SIG-M5 treated with dmso at 0.1 percent for 504 hours (cell line): ENCODE measurements at regions not wholly inside any gene's neighbourhood (a gene's known extent, or its start where the extent isn't known, plus 50 kb on each side); places are given as distances from the start of the nearest gene placed in this dataset.
"Not testable (repeated sequence)": the region's sequence is repeated elsewhere in the genome, so short reads cannot be mapped to it uniquely, and the experiment has no call there.

Experiments
- DNase-seq: peaks from one replicate; lab custom pipeline; 2025; ENCODE audit not compliant: unreplicated experiment; lab: John Stamatoyannopoulos, UW

DNA sequence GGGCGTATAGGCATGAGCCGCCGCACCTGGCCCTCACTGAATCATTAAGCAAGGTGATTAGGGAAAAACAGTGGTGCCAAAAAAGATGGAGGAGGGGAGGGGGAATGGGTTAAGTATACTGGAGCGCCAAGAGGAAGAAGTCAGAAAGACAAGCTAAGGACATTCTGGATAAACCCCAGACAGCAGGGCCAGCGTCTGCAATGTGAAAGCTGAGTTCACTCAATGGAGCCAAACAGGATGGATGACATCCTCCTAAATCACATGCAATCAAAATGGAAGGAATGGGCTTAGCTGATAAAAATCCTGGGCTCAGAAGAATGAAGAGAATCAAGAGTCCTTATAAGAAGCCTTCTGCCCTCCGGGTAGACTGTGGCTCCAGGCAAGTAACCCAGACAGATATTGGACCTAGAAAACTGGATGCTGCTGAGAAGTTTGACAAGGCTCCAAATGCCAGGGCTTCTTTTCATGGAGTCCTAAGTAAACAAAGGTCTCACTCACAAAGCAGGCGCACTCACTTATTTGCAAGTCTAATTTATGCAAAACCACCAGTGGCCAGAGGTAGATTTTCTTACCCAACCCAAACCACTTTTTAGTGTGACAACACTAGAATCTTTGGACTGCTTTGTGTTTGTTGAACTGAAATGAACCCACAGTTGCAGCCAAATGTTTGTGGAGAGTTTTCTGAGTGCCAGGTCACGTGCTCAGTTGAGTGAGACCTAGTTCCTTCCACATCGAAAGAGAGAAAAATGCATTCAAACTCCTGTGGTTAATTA, 519.1 kb upstream of the AUTS2 start:
- no peak for DNase-seq

DNA sequence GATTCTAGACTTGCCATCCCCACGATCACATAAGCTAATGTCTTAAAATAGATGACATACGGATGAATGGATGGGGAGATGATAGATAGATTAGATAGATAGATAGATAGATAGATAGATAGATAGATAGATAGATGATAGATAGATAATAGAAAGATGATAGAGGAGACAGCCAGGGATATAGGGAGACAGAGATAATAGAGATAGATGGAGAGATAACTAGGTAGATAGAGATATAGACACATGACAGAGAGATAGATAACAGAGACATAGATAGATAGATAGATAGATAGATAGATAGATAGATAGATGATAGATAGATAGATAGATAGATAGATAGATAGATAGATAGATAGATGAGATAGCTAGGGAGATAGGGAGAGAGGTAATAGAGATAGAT, 511.0 kb upstream of the AUTS2 start:
- not testable (repeated sequence) for DNase-seq

DNA sequence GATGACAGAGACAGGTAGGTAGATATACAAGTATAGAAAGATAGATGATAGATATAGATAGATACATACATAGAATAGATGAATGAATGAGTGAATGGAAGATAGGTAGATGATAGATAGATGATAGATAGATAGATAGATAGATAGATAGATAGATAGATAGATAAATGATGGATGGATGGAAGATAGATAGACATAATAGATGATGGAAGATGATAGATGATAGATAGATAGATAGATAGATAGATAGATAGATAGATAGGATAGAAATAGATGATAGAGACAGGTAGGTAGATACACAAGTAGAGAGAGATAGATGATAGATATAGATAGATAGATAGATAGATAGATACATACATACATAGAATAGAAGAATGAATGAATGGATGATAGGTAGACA, 510.1 kb upstream of the AUTS2 start:
- DNase-seq, result no peak

DNA sequence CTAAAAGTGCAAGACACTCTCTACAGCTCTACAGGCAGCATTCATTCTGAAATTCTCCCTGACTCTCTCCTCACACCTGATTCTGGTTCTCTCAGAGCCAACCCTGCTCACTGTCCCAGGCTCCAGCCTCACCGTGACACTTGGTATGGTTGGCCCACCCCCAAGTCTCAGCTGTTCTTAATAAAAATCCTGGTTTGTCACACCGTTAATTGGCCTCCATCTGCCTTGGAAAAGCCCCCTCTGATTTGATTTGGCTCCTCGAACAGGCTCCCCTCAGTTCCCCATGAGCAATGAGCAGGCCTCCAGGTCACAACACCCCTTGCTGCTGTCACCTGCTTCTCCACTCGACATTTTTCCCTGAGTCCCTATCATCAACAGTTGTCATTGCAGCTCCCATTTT, 507.3 kb upstream of the AUTS2 start:
- DNase-seq, result no peak

DNA sequence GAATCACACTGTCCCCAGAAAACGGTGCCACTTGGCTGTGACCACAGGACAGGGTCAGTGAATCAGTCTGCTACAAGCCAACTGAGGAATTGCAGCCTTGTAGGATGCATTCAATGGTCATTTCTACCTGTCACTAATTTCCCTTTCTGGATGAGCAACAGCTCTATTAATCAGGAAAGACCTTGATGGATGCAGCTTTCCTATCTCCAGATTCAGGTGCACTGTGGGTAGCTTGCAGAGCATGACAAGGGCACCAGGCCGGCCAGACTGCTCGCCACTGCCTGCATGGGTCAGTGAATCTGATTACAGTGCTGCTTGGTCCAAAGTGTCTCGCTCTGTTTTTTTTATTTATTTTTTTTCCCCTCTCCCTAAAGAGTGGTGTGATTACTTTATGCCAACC, 506.8 kb upstream of the AUTS2 start:
- no peak for DNase-seq

DNA sequence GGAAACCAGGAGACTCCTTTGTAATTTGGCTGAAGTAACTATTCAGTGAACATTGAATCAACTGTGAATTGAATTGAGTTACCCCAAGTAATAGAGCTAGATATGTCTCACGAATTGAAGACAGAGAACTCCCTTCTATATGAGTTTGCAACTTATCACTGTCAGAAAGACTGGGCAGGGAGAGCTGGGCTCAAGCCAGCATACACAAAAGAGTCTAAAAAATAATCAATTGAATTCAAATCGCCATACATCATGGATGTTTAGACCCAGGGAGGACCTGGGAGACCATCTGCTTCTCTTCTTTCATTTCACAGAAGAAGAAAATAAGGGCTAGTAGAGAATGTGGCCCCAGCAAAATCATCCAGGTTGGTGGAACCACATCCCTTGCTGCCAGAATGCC, 503.1 kb upstream of the AUTS2 start:
- no peak for DNase-seq

DNA sequence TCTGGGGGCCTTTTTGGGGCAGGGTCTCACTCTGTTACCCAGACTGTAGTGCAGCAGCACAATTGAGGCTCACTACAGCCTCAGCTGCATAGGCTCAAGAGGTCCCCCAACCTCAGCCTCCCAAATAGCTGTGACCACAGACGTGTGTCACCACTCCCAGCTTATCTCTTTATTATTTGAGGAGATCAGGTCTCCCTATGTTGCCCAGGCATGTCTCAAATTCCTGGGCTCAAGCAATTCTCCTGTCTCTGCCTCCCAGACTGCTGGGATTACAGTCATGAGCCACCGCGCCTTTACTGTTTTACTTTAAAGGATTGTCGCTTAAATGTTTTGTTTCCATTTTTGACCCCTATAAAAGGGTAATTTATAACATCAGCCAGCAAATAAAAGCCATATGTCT, 502.6 kb upstream of the AUTS2 start:
- DNase-seq, result no peak

DNA sequence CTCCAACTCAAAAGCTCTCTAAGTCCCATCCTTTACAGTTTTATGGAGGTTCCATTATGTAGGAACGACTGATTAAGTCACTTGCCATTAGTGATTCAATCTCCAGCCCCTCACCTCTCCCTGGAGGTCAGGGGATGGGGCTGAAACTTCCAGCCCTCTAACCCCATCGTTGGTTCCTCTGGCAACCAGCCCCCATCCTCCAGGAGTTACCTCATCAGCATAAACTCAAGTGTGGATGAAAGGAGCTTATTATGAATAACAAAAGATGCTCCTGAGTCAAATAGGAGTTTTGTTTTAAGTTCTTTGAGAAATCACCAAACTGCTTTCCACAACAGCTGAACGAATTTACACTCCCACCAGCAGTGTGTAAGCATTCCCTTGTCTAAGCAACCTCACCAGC, 494.3 kb upstream of the AUTS2 start:
- DNase-seq, result no peak

DNA sequence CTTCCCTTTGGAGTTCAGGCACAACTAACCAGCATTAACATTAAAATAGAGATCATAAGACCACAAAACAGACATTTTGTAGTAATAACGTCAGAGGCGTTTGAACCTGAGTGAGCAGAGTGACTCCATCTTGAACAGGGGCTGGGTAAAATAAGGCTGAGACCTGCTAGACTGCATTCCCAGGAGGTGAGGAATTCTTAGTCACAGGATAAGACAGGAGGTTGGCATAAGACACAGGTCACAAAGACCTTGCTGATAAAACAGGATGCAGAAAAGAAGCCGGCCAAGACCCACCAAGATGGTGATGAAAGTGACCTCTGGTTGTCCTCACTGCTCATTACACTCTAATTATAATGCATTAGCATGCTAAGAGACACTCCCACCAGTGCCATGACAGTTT, 493.2 kb upstream of the AUTS2 start:
- DNase-seq, result no peak

DNA sequence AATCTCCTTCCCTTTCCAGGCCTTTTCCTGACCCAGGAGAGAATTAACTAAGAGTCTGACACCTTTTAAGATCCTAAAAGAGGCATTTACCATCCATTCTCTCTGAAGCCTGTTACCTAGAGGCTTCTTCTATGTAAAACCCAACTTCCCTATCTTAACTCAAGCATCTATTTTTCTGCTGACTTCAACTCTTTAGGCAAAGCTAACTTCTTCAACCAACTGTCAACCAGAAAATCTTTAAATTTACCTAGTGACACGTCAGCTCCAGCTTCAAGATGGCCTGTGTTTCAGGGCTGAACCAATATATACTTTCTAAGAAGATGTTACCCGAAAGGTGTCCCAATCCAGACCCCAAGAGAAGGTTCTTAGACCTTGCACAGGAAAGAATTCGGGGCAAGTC, 492.3 kb upstream of the AUTS2 start:
- DNase-seq, result no peak

DNA sequence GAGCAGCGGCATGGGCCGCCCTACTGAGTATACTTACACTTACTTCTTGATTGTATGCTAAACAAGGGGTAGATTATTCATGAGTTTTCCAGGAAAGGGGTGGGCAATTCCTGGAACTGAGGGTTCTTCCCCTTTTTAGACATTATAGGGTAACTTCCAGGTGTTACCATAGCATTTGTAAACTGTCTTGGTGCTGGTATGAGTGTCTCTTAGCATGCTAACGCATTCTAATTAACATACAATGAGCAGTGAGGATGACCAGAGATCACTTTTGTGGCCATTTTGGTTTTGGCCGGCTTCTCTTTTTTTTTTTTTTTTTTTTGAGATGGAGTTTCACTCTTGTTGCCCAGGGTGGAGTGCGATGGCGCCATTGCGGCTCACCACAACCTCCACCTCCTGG, 491.8 kb upstream of the AUTS2 start:
- not testable (repeated sequence) for DNase-seq

DNA sequence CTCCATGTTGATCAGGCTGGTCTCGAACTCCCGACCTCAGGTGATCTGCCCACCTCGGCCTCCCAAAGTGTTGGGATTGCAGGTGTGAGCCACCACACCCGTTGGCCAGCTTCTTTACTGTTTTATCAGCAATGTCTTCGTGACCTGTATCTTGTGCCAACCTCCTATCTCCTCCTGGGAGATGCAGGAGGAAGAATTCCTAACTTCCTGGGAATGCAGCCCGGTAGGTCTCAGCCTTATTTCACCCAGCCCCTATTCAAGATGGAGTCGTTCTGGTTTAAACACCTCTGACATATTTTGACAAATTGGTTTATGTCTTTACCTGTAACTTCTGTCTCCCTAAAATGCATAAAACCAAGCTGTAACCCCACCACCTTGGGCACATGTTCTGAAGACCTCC, 491.3 kb upstream of the AUTS2 start:
- not testable (repeated sequence) for DNase-seq

DNA sequence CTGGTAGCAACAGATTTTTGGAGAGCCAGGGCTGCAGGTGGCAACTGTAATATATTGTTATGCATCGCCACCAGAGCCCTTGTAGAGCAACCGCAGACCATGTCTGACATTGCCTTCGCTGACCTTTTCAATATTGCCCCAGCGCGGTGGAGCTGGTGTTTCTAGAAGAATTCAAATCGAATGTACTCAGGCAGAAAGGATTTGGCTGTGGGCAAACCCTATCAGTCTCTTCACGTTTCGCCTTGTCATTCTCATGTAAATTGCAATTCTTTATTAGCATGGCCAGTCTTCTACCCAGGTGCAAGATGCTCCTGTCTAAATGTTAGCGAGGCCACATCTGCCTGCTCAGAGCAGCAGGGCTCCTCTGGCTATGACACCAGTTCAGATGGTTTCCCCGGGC, 490.2 kb upstream of the AUTS2 start:
- no peak for DNase-seq

DNA sequence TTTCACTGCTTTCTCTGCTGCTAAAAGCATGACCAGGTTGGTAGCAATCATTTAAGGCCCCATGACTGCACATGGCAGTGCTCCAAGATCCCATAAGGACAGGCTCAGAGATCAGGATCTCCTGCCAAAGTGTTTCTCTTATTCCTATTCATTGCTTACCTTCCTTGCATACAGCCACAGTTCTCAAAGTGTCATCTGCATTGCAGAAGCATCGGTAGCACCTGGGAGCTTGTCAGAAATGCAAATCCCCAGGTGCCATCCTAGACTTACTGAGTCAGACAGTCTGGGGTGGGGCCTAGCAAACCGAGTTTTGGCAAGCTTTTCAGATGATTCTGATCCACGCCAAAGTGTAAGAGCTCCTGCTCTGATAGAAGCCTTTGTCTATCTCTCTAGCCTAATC, 489.0 kb upstream of the AUTS2 start:
- DNase-seq, result no peak

DNA sequence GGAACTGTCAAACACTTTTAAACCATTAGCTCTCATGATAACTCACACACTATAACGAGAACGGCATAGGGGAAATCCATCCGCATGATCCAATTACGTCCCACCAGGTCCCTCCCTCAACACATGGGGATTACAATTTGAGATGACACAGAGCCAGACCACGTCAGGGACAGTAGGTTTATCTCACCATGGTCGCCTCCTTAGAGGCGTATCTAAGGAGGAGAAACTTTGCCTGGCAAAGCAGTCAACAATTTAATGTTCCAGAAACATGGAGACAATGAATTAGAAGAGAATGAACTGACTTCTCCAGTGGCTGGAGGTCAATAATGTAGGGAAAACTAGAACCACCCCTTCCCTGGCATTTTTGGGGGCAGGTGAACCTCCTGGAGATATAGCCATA, 488.4 kb upstream of the AUTS2 start:
- no peak for DNase-seq

DNA sequence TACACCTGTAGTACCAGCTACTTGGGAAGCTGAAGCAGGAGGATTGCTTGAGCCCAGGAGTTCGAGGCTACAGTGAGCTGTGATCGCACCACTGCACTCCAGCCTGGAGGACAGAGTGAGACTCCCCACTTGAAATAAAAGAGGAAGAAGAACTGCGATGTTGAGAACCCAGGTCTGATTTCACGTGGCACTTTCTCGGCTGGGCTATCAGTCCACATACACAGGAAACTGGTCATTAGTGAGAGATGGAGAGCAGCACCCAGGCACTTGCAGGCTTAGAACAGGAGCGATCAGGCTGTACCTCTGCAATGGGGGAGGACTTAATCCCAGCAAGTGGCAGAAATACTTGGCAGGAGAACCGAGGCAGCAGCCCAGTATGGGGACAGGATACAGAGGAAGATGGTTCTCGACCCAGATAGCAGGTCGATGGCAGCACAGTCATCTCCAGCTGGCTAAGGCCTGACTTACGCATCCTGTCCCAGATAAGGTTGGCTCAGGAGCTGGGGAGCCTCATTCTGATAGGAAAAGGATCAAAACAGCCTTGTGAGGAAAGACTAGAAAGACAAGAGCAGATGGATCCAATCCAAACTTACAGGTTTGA, 487.7 kb upstream of the AUTS2 start:
- DNase-seq, result no peak

DNA sequence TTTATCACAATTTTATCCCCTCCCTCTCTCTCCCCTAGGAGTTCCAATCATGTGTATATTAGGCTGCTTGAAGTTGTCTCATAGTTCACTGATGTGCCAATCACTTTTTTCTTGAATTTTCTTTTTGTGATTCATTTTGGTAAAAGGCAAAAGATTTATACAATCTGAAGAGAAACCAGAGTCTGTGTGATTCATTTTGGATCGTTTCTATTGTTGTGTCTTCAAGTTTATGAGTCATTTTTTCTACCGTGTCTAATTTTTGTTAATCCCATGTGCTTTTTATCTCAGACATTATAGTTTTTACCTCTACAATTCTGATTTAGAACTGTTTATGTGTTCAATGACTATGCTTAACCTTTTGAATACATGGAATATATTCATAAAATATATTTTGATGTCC, 483.9 kb upstream of the AUTS2 start:
- no peak for DNase-seq

DNA sequence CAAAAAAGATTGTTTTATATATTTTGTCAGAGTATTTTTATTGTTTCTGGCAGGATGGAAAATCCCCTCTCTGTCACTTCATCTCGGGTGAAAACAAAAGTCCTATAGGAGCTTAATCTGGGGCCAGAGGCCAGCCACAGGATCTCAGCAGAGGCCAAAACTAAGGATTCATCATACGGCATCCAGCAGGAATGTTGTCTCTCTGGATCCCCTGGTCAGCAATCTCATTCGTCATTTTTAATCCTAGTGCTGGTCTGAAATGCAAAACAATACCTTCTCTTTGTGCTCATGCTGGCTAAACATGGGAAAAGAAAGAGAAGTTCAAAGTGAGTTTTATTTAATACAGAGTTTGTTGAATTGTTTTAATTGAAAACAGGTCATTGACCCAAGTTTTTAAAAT, 482.5 kb upstream of the AUTS2 start:
- DNase-seq, result no peak

DNA sequence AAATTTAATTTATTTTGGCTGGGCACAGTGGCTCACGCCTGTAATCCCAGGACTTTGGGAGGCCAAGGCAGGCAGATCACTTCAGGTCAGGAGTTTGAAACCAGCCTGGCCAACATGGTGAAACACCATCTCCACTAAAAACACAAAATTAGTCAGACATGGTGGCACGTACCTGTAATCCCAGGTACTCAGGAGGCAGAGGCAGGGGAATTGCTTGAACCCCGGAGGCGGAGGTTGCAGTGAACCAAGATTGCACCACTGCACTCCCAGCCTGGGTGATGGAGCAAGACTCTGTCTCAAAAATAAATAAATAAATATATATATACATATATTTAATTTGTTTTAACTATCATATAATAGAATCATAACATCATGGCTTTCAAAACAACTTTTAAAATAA, 482.1 kb upstream of the AUTS2 start:
- not testable (repeated sequence) for DNase-seq

DNA sequence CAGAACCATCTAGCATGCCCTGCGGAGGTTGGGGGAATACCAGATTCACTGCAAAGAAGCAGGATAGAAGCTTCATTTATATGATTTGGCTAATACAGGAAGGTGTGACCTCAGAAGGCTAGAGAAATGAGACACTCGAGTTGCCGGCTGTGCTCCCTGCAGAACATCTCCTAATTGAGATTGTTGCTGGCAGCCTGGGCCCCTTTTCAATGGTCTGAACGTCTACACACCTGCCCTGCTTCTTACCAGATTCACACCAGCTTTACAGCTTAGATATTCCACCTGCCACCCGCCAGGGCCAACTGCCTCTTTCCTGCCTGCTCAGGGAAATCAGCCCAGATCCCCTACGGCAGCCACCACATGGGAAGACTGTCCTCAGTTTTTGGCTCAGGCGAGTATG, 475.3 kb upstream of the AUTS2 start:
- DNase-seq, result no peak

DNA sequence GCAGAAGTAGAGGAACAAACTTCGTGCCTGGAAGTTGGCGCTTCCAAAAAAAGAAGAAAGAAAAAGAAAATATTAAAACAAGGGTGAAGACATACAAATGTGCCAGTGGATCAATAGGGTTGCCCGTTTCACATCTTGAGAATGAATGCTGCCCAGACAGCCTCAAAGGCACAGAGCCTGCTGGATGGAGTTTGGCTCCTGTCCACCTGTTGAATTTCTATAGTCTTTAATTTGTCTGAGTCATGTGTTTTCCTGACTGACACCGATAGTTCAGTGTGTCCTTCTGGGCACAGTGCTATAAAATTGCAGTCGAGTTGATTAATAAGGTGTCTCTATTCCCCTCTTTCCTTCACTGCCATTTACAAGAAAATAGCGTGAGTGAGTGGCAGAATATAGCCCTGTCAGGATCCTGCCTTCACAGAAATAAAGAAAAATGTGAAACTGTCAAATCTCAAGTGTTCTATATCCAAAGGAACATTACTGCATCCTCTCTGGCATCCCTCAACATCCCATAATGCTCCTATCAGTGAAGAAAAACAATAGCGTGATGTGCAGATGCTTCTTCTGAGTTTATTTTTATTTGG, 471.3 kb upstream of the AUTS2 start:
- DNase-seq, result no peak

DNA sequence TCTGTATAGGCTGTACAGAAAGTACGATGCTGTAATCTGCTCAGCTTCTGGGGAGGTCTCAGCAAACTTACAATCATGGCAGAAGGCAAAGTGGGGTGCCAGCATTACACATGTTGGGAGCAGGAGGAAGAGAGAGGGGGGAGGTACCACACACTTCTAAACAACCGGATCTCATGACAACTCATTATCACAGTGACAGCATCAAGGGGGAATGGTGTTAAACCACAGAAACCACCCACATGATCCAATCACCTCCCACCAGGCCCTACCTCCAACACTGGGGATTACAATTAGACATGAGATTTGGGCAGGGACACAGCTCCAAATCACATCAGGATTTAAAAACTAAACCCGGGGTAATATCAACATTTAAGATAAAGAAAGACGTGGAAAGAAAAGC, 468.8 kb upstream of the AUTS2 start:
- no peak for DNase-seq

DNA sequence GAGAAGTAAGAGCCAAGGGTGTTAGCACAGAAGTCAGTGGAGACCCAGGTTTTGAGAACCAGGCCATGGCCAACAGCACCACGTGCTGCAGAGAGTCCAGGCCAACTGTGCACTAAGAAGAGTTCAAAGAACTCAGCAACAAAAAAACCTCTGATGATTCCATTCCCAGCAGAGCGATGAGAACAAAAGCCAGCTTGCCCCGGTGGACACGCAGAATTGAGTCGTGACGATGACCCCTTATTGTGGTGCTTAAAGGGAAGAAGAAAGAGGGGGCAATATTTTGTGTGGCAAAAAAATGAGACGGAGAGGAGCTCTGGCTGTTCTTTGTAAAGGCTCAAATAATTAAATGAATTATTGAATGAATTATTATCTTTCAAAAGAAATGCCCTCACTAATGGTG, 468.3 kb upstream of the AUTS2 start:
- DNase-seq, result no peak
